Mesendoderm (in vitro differentiated cells): ENCODE measurements at regions not wholly inside any gene's neighbourhood (a gene's known extent, or its start where the extent isn't known, plus 50 kb on each side); places are given as distances from the start of the nearest gene placed in this dataset.

Experiments used
- DNase-seq: peaks from one replicate; pipeline ENCODE4 v3.0.0; 2013
- H2AK5ac ChIP-seq: 2 replicates; pipeline ENCODE4 v1.6.1; 2013; ENCODE audit warnings: low read length, inconsistent platforms
- H2BK120ac ChIP-seq: 2 replicates; pipeline ENCODE4 v1.6.1; 2013; ENCODE audit warnings: low read depth, mild to moderate bottlenecking, low read length, moderate library complexity, mixed read lengths
- H2BK15ac ChIP-seq: replicated peaks from 2 replicates; pipeline ENCODE4 v1.6.1; 2013; ENCODE audit warnings: low read depth, mild to moderate bottlenecking, moderate library complexity
- H2BK5ac ChIP-seq: 2 replicates; pipeline ENCODE4 v1.6.1; 2013; ENCODE audit warnings: low read length, inconsistent platforms
- H3K18ac ChIP-seq: 2 replicates; pipeline ENCODE4 v1.6.1; 2013; ENCODE audit warnings: mild to moderate bottlenecking, low read length, mixed read lengths
- H3K23ac ChIP-seq: one replicate; pipeline ENCODE4 v1.6.1; 2013; ENCODE audit warnings: low read length
- H3K27ac ChIP-seq: 2 replicates; pipeline ENCODE4 v1.5.1; 2013; ENCODE audit warnings: low read depth, mild to moderate bottlenecking, inconsistent platforms, low read length, moderate library complexity
- H3K27me3 ChIP-seq: 2 replicates; pipeline ENCODE4 v1.6.1; 2013; ENCODE audit warnings: low read length, control low read depth, mild to moderate bottlenecking, inconsistent platforms; ENCODE audit not compliant: insufficient read depth, poor library complexity
- H3K36me3 ChIP-seq: 2 replicates; pipeline ENCODE4 v1.6.1; 2013; ENCODE audit warnings: low read length, inconsistent platforms; ENCODE audit not compliant: control insufficient read depth, insufficient read depth
- H3K4ac ChIP-seq: one replicate; pipeline ENCODE4 v1.6.1; 2013; ENCODE audit warnings: low read depth, mild to moderate bottlenecking, low read length, moderate library complexity
- H3K4me1 ChIP-seq: 2 replicates; pipeline ENCODE4 v1.6.1; 2013; ENCODE audit warnings: low read depth, low read length, inconsistent platforms; ENCODE audit not compliant: control insufficient read depth
- H3K4me2 ChIP-seq: 2 replicates; pipeline ENCODE4 v1.6.1; 2013; ENCODE audit warnings: low read length
- H3K4me3 ChIP-seq: 2 replicates; pipeline ENCODE4 v1.5.1; 2013; ENCODE audit warnings: mild to moderate bottlenecking, low read length
- H3K56ac ChIP-seq: one replicate; pipeline ENCODE4 v1.6.1; 2013; ENCODE audit warnings: low read length
- H3K79me1 ChIP-seq: 2 replicates; pipeline ENCODE4 v1.6.1; 2013; ENCODE audit warnings: low read length, inconsistent platforms
- H3K79me2 ChIP-seq: 2 replicates; pipeline ENCODE4 v1.6.1; 2013; ENCODE audit warnings: mild to moderate bottlenecking, low read length; ENCODE audit not compliant: control insufficient read depth, insufficient read depth
- H3K9ac ChIP-seq: 2 replicates; pipeline ENCODE4 v1.6.1; 2013; ENCODE audit warnings: low read length, inconsistent platforms
- H4K5ac ChIP-seq: one replicate; pipeline ENCODE4 v1.6.1; 2013; ENCODE audit warnings: low read length
- H4K8ac ChIP-seq: one replicate; pipeline ENCODE4 v1.6.1; 2013; ENCODE audit warnings: low read depth, mild to moderate bottlenecking, control low read depth, low read length, moderate library complexity
- WGBS: extraction: QIAGEN DNeasy Blood & Tissue Kit; methylation state at CpG from one replicate; pipeline ENCODE4 v1.1.7; 2013; ENCODE audit warnings: low lambda C conversion rate, missing lambda C conversion rate; ENCODE audit not compliant: insufficient coverage; ENCODE audit errors: extremely low coverage; 5-methylcytosine and 5-hydroxymethylcytosine counted together

DNA sequence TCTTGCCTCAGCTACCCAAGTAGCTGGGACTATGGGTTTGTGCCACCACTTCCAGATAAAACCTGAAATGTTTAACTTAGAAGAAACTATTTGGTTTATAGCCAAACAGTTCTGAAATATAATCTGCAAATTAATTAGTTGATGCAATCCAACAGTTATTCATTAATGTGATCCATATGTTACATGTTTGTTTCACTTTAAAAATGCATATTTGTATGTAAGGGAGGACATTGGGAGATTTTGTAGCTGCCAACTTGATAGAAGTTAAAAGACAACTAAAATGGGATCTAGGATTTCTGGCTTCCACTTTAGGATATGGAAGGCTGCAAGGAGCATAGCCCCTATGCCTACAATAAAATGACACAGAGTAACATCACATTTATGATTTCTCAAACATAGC lies 532.5 kb upstream of the SLC10A2 start:
- Histone ChIP-seq H3K4me1 (no peaks in the 10 kb centered on the region), H3K36me3 (no peaks in the 10 kb centered on the region), H3K56ac (no peak overlapping the region), H3K4me2 (no peak overlapping the region), H2BK5ac (no peak overlapping the region), H3K27ac (no peak overlapping the region), H3K4me3 (no peak overlapping the region), H3K18ac (no peak overlapping the region), H3K23ac (no peak overlapping the region), H4K5ac (no peak overlapping the region), H4K8ac (no peak overlapping the region), H3K27me3 (no peaks in the 10 kb centered on the region), H2AK5ac (no peak overlapping the region), H2BK120ac (no peak overlapping the region), H3K9ac (no peak overlapping the region), H3K4ac (no peak overlapping the region), H3K79me2 (no peaks in the 10 kb centered on the region), H2BK15ac (no peak overlapping the region), H3K79me1 (no peaks in the 10 kb centered on the region)
- DNase-seq = no peak

GRCh38 chr13:103573446-103573845 lies 507.2 kb upstream of the SLC10A2 start:
- Histone ChIP-seq H3K27ac (no peak overlapping the region), H3K23ac (no peak overlapping the region), H2BK15ac (no peak overlapping the region), H3K56ac (no peak overlapping the region), H2BK5ac (no peak overlapping the region), H3K36me3 (no peaks in the 10 kb centered on the region), H3K27me3 (no peaks in the 10 kb centered on the region), H3K4me2 (no peak overlapping the region), H2BK120ac (no peak overlapping the region), H3K18ac (no peak overlapping the region), H4K5ac (no peak overlapping the region), H3K4me3 (no peak overlapping the region), H3K4ac (no peak overlapping the region), H2AK5ac (no peak overlapping the region), H3K79me1 (no peaks in the 10 kb centered on the region), H4K8ac (no peak overlapping the region), H3K9ac (no peak overlapping the region), H3K79me2 (no peaks in the 10 kb centered on the region), H3K4me1 (no peaks in the 10 kb centered on the region)
- no CpG with 5 or more reads among the region's 4 CpGs for WGBS
- DNase-seq = peak; percentile 16

- WGBS = no CpG with 5 or more reads among the region's 5 CpGs
- DNase-seq = no peak
- Histone ChIP-seq H2BK5ac (no peak overlapping the region), H3K36me3 (no peaks in the 10 kb centered on the region), H3K4me3 (no peak overlapping the region), H3K23ac (no peak overlapping the region), H3K56ac (no peak overlapping the region), H4K8ac (no peak overlapping the region), H4K5ac (no peak overlapping the region), H3K79me2 (no peaks in the 10 kb centered on the region), H2AK5ac (no peak overlapping the region), H2BK120ac (no peak overlapping the region), H3K4me2 (no peak overlapping the region), H3K9ac (no peak overlapping the region), H3K79me1 (no peaks in the 10 kb centered on the region), H3K4ac (no peak overlapping the region), H3K27ac (no peak overlapping the region), H3K4me1 (no peaks in the 10 kb centered on the region), H2BK15ac (no peak overlapping the region), H3K27me3 (no peaks in the 10 kb centered on the region), H3K18ac (no peak overlapping the region)
Observed at GRCh38 chr13:103568314-103568713, 502.1 kb upstream of the SLC10A2 start.

- H3K4me3 ChIP-seq = no peak overlapping the region
- H2BK15ac ChIP-seq = no peak overlapping the region
- H3K9ac ChIP-seq = no peak overlapping the region
- no peak overlapping the region for H4K5ac ChIP-seq
- no CpG with 5 or more reads among the region's 2 CpGs for WGBS
- H3K4me2 ChIP-seq = no peak overlapping the region
- no peak overlapping the region for H3K4ac ChIP-seq
- H3K56ac ChIP-seq = no peak overlapping the region
- no peak overlapping the region for H2AK5ac ChIP-seq
- H3K79me1 ChIP-seq = no peaks in the 10 kb centered on the region
- H2BK5ac ChIP-seq = no peak overlapping the region
- H3K27me3 ChIP-seq = no peaks in the 10 kb centered on the region
- H4K8ac ChIP-seq = no peak overlapping the region
- H3K79me2 ChIP-seq = no peaks in the 10 kb centered on the region
- DNase-seq = no peak
- H3K27ac ChIP-seq = no peak overlapping the region
- no peaks in the 10 kb centered on the region for H3K4me1 ChIP-seq
- no peak overlapping the region for H2BK120ac ChIP-seq
- no peaks in the 10 kb centered on the region for H3K36me3 ChIP-seq
- no peak overlapping the region for H3K23ac ChIP-seq
- no peak overlapping the region for H3K18ac ChIP-seq
Observed at GRCh38 chr13:103557878-103558277, 491.7 kb upstream of the SLC10A2 start.

GRCh38 chr13:103556681-103557080 lies 490.5 kb upstream of the SLC10A2 start:
- Histone ChIP-seq H3K4me3 (no peak overlapping the region), H3K4me2 (no peak overlapping the region), H2AK5ac (no peak overlapping the region), H4K8ac (no peak overlapping the region), H3K18ac (no peak overlapping the region), H3K23ac (no peak overlapping the region), H4K5ac (no peak overlapping the region), H3K4ac (no peak overlapping the region), H3K27ac (no peak overlapping the region), H3K79me1 (no peaks in the 10 kb centered on the region), H3K36me3 (no peaks in the 10 kb centered on the region), H2BK15ac (no peak overlapping the region), H2BK120ac (no peak overlapping the region), H2BK5ac (no peak overlapping the region), H3K9ac (no peak overlapping the region), H3K79me2 (no peaks in the 10 kb centered on the region), H3K27me3 (no peaks in the 10 kb centered on the region), H3K56ac (no peak overlapping the region), H3K4me1 (no peaks in the 10 kb centered on the region)
- DNase-seq = no peak
- WGBS = no CpG with 5 or more reads among the region's 2 CpGs

DNA sequence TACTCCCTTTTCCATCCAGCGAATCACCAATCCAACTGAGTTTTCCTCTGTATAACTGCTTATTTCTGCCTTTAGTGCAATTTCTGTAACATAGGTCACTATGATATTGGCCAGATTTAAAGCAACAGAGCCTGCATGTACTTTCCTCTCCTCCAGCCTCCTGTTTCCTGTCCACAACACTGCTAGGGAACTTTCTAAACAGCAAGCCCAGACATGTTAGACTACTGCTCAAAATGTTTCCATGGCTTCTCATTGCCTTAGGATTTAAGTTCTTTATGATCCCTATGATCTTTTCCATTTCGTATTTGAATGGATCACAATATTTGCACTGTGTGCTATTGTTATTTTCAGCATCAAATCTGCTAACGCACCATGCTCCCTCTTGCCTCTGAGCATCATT lies 481.7 kb upstream of the SLC10A2 start:
- H3K4ac ChIP-seq = no peak overlapping the region
- H3K27ac ChIP-seq = no peak overlapping the region
- no peak overlapping the region for H2BK15ac ChIP-seq
- no peak overlapping the region for H2AK5ac ChIP-seq
- H3K79me1 ChIP-seq = no peaks in the 10 kb centered on the region
- WGBS = no CpG with 5 or more reads among the region's 3 CpGs
- no peaks in the 10 kb centered on the region for H3K4me1 ChIP-seq
- no peak overlapping the region for H4K8ac ChIP-seq
- no peak overlapping the region for H3K4me3 ChIP-seq
- no peak overlapping the region for H3K4me2 ChIP-seq
- H3K56ac ChIP-seq = no peak overlapping the region
- no peaks in the 10 kb centered on the region for H3K27me3 ChIP-seq
- H3K23ac ChIP-seq = no peak overlapping the region
- no peaks in the 10 kb centered on the region for H3K36me3 ChIP-seq
- no peak overlapping the region for H3K9ac ChIP-seq
- no peak overlapping the region for H3K18ac ChIP-seq
- no peaks in the 10 kb centered on the region for H3K79me2 ChIP-seq
- no peak overlapping the region for H2BK120ac ChIP-seq
- no peak overlapping the region for H2BK5ac ChIP-seq
- DNase-seq = no peak
- H4K5ac ChIP-seq = no peak overlapping the region
